Loucy (cell line): ENCODE measurements at regions not wholly inside any gene's neighbourhood (a gene's known extent, or its start where the extent isn't known, plus 50 kb on each side); places are given as distances from the start of the nearest gene placed in this dataset.

ENCODE experiments used
- H2AFZ ChIP-seq: fragments of 200-600 bp; sonication (generic); 2 replicates; pipeline ENCODE4 v1.6.0; 2016; ENCODE audit warnings: antibody characterized with exemption, mild to moderate bottlenecking, low read length, moderate library complexity
- H3F3A ChIP-seq: fragments of 200-600 bp; 2 replicates; pipeline ENCODE4 v1.6.0; 2016; ENCODE audit warnings: antibody characterized with exemption, low read depth, mild to moderate bottlenecking
- H3K27me3 ChIP-seq: fragments of 200-600 bp; sonication (generic); 2 replicates; pipeline ENCODE4 v1.6.1; 2014; ENCODE audit warnings: low read length, mild to moderate bottlenecking; ENCODE audit not compliant: insufficient read depth, poor library complexity, severe bottlenecking
- H3K36me3 ChIP-seq: fragments of 200-600 bp; sonication (generic); 2 replicates; pipeline ENCODE4 v1.6.1; 2016; ENCODE audit warnings: low read length; ENCODE audit not compliant: insufficient read depth
- H3K4me1 ChIP-seq: fragments of 200-600 bp; sonication (generic); 2 replicates; pipeline ENCODE4 v1.5.1; 2014; ENCODE audit warnings: low read length, mild to moderate bottlenecking; ENCODE audit not compliant: insufficient read depth, poor library complexity, severe bottlenecking
- H3K4me2 ChIP-seq: fragments of 200-600 bp; sonication (generic); 2 replicates; pipeline ENCODE4 v1.6.0; 2014; ENCODE audit warnings: antibody characterized with exemption, low read length, low read depth, mild to moderate bottlenecking; ENCODE audit not compliant: poor library complexity, severe bottlenecking
- H3K4me3 ChIP-seq: fragments of 200-600 bp; sonication (generic); 2 replicates; pipeline ENCODE4 v1.5.1; 2014; ENCODE audit warnings: low read length, mild to moderate bottlenecking, mixed read lengths; ENCODE audit not compliant: poor library complexity, severe bottlenecking
- H3K79me2 ChIP-seq: fragments of 200-600 bp; sonication (generic); 2 replicates; pipeline ENCODE4 v1.6.1; 2014; ENCODE audit warnings: low read length; ENCODE audit not compliant: insufficient read depth
- H3K9ac ChIP-seq: fragments of 200-600 bp; sonication (generic); 2 replicates; pipeline ENCODE4 v1.6.0; 2014; ENCODE audit warnings: mild to moderate bottlenecking, low read depth, low read length, moderate library complexity; ENCODE audit not compliant: poor library complexity, severe bottlenecking
- H3K9me2 ChIP-seq: fragments of 200-600 bp; sonication (generic); replicated peaks from 2 replicates; pipeline ENCODE4 v1.6.1; 2016; ENCODE audit warnings: low read depth, low read length, mixed read lengths
- H3K9me3 ChIP-seq: fragments of 200-600 bp; sonication (generic); 2 replicates; pipeline ENCODE4 v1.6.1; 2014; ENCODE audit warnings: mild to moderate bottlenecking, antibody characterized with exemption, low read length, low read depth; ENCODE audit not compliant: insufficient read depth
- H4K20me1 ChIP-seq: fragments of 200-600 bp; sonication (generic); 2 replicates; pipeline ENCODE4 v1.6.0; 2014; ENCODE audit warnings: antibody characterized with exemption, low read length, mild to moderate bottlenecking; ENCODE audit not compliant: insufficient read depth, poor library complexity, severe bottlenecking
- EZH2phosphoT487 ChIP-seq: fragments of 200-600 bp; IDR thresholded peaks from 2 replicates; pipeline ENCODE4 v1.6.1; 2018; ENCODE audit warnings: antibody characterized with exemption, mild to moderate bottlenecking, moderate library complexity, borderline replicate concordance
- TF ChIP-seq, protein P1 (sequence below): fragments of 200-600 bp; sonication (generic); conservative IDR thresholded peaks from 2 replicates; pipeline ENCODE4 v1.5.1; 2014; ENCODE audit warnings: mild to moderate bottlenecking, antibody characterized with exemption, low read length

DNA sequence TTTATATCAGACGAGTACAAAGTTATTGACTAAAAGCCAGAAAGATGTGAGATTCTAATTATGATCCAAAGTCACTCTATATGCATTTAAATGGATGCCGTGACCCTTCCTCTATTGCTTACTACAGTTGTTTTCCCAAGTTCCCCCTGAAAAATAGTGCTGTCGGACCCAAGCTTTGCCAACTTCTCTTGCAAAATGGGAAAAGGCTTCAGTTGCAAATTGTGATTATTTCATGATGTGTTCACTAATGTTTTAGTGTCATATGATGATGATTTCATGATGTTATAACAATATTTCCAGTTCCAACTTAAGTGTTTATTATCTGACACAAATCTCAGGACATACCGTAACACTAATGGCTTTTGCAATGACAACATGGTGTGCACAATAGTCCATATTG, 534.6 kb upstream of the ATP2B1 start:
- Histone ChIP-seq H3K9ac (no peak overlapping the region), H2AFZ (no peak overlapping the region), H3K4me3 (no peak overlapping the region), H4K20me1 (no peaks in the 10 kb centered on the region), H3K36me3 (no peaks in the 10 kb centered on the region), H3K4me1 (peaks cover 10% of the 10 kb centered on the region), H3K9me2 (no peaks in the 10 kb centered on the region), H3K79me2 (no peaks in the 10 kb centered on the region), H3K4me2 (no peak overlapping the region), H3K9me3 (no peaks in the 10 kb centered on the region), H3K27me3 (no peaks in the 10 kb centered on the region), H3F3A (no peaks in the 10 kb centered on the region)
- no peak for TF ChIP-seq EZH2phosphoT487
- TF ChIP-seq, protein P1, sequence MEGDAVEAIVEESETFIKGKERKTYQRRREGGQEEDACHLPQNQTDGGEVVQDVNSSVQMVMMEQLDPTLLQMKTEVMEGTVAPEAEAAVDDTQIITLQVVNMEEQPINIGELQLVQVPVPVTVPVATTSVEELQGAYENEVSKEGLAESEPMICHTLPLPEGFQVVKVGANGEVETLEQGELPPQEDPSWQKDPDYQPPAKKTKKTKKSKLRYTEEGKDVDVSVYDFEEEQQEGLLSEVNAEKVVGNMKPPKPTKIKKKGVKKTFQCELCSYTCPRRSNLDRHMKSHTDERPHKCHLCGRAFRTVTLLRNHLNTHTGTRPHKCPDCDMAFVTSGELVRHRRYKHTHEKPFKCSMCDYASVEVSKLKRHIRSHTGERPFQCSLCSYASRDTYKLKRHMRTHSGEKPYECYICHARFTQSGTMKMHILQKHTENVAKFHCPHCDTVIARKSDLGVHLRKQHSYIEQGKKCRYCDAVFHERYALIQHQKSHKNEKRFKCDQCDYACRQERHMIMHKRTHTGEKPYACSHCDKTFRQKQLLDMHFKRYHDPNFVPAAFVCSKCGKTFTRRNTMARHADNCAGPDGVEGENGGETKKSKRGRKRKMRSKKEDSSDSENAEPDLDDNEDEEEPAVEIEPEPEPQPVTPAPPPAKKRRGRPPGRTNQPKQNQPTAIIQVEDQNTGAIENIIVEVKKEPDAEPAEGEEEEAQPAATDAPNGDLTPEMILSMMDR = no peak

DNA sequence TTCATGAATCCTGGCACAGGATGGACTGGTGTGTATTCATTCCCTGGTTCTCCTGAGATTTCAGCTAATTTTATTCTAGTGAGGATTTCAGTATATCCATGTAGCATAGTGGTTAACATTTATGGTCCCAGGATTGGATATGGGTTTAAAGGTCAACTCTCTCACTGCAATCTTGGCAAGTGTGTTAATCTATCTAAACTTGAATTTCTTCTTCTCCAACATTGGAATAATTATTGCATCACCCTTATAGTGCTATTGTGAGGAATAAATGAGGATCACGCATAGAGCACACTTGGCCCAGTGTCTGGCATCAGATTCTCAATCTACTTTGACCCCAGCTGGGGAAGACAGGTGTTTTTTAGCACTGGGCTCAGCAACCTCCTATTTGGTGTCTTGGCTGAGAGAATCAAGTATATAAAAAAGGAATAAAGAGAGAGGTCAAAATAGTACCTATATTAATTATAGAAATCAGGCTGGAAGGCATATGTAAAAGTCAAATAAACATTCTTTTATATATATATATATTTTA, 531.2 kb upstream of the ATP2B1 start:
- no peak overlapping the region for H3K9ac ChIP-seq
- no peak overlapping the region for H3K4me3 ChIP-seq
- no peaks in the 10 kb centered on the region for H3K36me3 ChIP-seq
- TF ChIP-seq EZH2phosphoT487 = no peak
- TF ChIP-seq, protein P1 = no peak
- no peaks in the 10 kb centered on the region for H3K27me3 ChIP-seq
- no peaks in the 10 kb centered on the region for H4K20me1 ChIP-seq
- no peaks in the 10 kb centered on the region for H3K79me2 ChIP-seq
- no peaks in the 10 kb centered on the region for H3F3A ChIP-seq
- no peak overlapping the region for H2AFZ ChIP-seq
- H3K4me1 ChIP-seq = peaks cover 10% of the 10 kb centered on the region
- no peaks in the 10 kb centered on the region for H3K9me3 ChIP-seq
- no peaks in the 10 kb centered on the region for H3K9me2 ChIP-seq
- H3K4me2 ChIP-seq = no peak overlapping the region

DNA sequence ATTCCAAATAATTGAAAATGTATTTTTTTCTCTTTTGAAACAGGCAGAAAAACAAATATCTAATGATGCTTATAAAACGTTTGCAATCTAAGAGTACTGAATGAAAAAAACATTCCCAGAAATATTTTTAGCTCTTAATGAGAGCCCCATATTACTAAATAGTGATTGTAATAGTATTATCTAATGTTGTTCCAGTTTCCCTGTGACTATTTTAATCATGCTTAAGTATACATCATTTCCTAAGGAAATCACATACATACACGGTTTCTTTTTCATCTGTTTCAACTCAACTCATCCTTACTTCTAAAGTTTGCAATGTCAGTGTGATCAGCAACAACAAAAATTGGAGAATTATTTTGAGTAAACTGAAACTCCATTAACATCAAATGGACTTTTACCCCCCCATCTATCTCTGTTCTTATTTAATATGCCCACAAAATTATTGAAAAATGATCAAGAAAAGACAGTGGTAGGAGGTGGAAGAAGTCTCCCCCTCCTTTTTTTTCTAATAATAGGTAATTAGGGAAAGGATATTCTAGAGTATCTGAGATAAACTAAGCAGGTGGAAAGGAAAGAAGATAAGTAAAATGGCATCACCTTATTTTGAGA, 530.1 kb upstream of the ATP2B1 start:
- H3K4me3 ChIP-seq = no peak overlapping the region
- no peaks in the 10 kb centered on the region for H4K20me1 ChIP-seq
- no peaks in the 10 kb centered on the region for H3F3A ChIP-seq
- H3K36me3 ChIP-seq = no peaks in the 10 kb centered on the region
- no peaks in the 10 kb centered on the region for H3K79me2 ChIP-seq
- no peaks in the 10 kb centered on the region for H3K9me3 ChIP-seq
- no peaks in the 10 kb centered on the region for H3K9me2 ChIP-seq
- TF ChIP-seq, protein P1 = no peak
- TF ChIP-seq EZH2phosphoT487 = no peak
- no peak overlapping the region for H2AFZ ChIP-seq
- H3K27me3 ChIP-seq = no peaks in the 10 kb centered on the region
- no peak overlapping the region for H3K9ac ChIP-seq
- H3K4me1 ChIP-seq = peaks cover 9% of the 10 kb centered on the region
- H3K4me2 ChIP-seq = no peak overlapping the region
